Left cardiac atrium (tissue), 4 donors: ENCODE measurements at regions not wholly inside any gene's neighbourhood (a gene's known extent, or its start where the extent isn't known, plus 50 kb on each side); places are given as distances from the start of the nearest gene placed in this dataset.

Source experiments
- ATAC-seq, 2 donors: fragments of 200-7000 bp; cut with Tn5 transposase; one replicate each; pipeline ENCODE4 v1.9.1; 2020; ENCODE audit warnings: mild to moderate bottlenecking in 2 of 2, moderate library complexity in 2 of 2
- DNase-seq: peaks from one replicate; pipeline ENCODE4 v3.0.0-alpha.2; 2020
- intact Hi-C, 2 donors: fragments of 100-400 bp; cut with DNase I; formaldehyde crosslinking; loops; one replicate each; pipeline versions ENCODE4 v1.14.1 to v1.15.1; 2022 to 2023
- donor health status: DM: no; HTN: yes; CAD: no.
- donor health status: DM: no; HTN: yes; CAD: no; lungs with severe emphysema.
- donor health status: DM: yes; HTN: yes; CAD: no.
- donor health status: Dilated cardiomyopathy.

DNA sequence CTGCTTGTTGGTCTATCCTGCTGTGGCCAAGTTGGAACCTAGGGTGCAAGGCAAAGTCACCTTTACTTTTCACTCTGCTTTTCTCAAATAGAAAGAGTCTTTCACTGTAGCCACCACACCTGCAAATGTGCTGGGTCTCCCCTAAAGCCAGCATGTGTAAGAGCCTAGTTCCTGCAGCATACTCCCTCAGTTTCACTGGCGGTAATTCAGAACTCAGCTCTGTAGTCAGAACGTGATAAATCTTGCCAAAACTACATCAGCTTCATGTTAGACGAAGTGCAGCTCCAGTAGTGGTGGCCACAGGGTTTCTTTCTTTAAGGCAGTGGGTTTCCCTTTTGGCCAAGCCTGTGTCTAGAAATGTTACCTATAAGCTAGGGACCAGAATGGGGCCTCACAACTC lies 72.0 kb upstream of the HMGCLL1 start:
- DNase-seq (no peak), ATAC-seq (no peak)
- intact Hi-C loops, result no loop called here

DNA sequence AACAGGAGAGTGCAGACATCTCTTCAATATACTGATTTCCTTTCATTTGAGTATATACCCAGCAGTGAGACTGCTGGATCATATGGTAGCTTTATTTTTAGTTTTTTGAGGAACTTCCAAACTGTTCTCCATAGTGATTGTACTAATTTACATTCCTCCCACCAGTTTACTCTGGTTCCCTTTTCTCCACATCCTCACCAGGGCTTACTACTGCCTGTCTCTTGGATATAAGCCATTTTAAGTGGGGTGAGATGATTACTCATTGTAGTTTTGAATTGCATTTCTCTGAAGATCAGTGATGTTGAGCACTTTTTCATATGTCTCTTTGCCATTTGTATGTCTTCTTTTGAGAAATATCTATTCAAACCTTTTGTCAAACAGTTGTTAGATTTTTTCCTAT lies 64.9 kb upstream of the HMGCLL1 start:
- ATAC-seq (no peak), DNase-seq (no peak)

DNA sequence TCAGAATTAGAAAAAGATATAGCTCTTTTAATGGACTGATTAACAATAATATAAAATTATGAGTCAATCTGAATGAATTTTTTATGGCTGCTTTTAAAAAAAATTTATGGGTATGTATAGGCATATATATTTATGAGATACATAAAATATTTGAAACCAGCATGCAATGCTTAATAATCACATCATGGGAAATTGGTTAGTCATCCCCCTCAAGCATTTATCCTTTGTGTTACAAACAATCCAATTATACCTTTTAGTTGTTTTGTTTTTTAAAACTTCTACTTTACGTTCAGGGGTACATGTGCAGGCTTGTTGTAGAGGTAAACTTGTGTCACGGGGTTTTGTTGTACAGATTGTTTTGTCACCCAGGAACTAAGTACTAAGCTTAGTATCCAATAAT lies 63.4 kb upstream of the HMGCLL1 start:
- no peak for ATAC-seq
- intact Hi-C loops, result no loop called here
- no peak for DNase-seq

More for the DNA sequence above, 64.9 kb upstream of the HMGCLL1 start:
- intact Hi-C loops, result no loop called here

GRCh38 chr6:55636406-55637102 lies 57.6 kb upstream of the HMGCLL1 start:
- no peak for ATAC-seq
- intact Hi-C loops, result no loop called here

GRCh38 chr6:55633471-55633870 lies 54.5 kb upstream of the HMGCLL1 start:
- ATAC-seq (no peak), DNase-seq (no peak)
- intact Hi-C loops, result no loop called here

More at GRCh38 chr6:55636406-55637102, 57.6 kb upstream of the HMGCLL1 start:
- DNase-seq, result no peak

- DNase-seq (no peak), ATAC-seq (no peak)
- intact Hi-C loops, result no loop called here
Measured at GRCh38 chr6:55632953-55633352, 54.0 kb upstream of the HMGCLL1 start.
